HepG2 (cell line): ENCODE measurements at regions not wholly inside any gene's neighbourhood (a gene's known extent, or its start where the extent isn't known, plus 50 kb on each side); places are given as distances from the start of the nearest gene placed in this dataset.

Experiments
- ATAC-seq: fragments of 200-7000 bp; cut with Tn5 transposase; 3 replicates; pipeline ENCODE4 v1.9.1; 2020; ENCODE audit warnings: mild to moderate bottlenecking, moderate library complexity
- BruUV-seq: library from RNA; stranded (reverse); fragments of 400-500 nt; replicated peaks from 2 replicates; lab custom pipeline; 2021; lab: Mats Ljungman, UMichigan
- CTCF ChIA-PET: fragments of 300-600 bp; formaldehyde crosslinking; extraction: SDS; loops from one replicate; lab custom pipeline; 2021; ENCODE audit warnings: low total read pairs, inconsistent platforms, low intra/inter-chr PET ratio; lab: Yijun Ruan, JAX
- POLR2A ChIA-PET: fragments of 350-600 bp; sonication (Branson Sonifier 250); formaldehyde crosslinking; loops from one replicate; lab custom pipeline; 2020; ENCODE audit warnings: antibody characterized with exemption, inconsistent platforms; lab: Yijun Ruan, JAX
- DNase-seq: peaks from one replicate; pipeline ENCODE4 v3.0.0-alpha.2; 2015; ENCODE audit warnings: low spot score
- FAIRE-seq: peaks from 3 replicates; lab custom pipeline; 2011; peaks lifted over from hg19 to GRCh38; lab: Jason Lieb, UNC
- H2AFZ ChIP-seq: one replicate; pipeline ENCODE4 v1.6.1; 2011; ENCODE audit warnings: low read length, inconsistent platforms
- H3K27ac ChIP-seq: fragments of 300-600 bp; 3 replicates; pipeline ENCODE4 v1.8.0; 2011; ENCODE audit warnings: mixed run types, mild to moderate bottlenecking, mixed read lengths, low read length, inconsistent platforms; ENCODE audit not compliant: insufficient read depth; ENCODE audit errors: extremely low read length
- H3K27me3 ChIP-seq, 2 experiments: fragments of 200-600 bp in 1 of 2; 2 replicates in 1 of 2; 3 replicates in 1 of 2; pipeline versions ENCODE4 v1.6.0 to v1.8.0; 2011; ENCODE audit warnings: low read length in 2 of 2, mild to moderate bottlenecking in 2 of 2, moderate library complexity in 2 of 2, inconsistent platforms in 1 of 2; ENCODE audit not compliant: insufficient read depth in 2 of 2, control insufficient read depth in 1 of 2
- H3K36me3 ChIP-seq, 2 experiments: fragments of 200-600 bp in 1 of 2; replicated peaks in 1 of 2; 2 replicates in 1 of 2; 3 replicates in 1 of 2; pipeline versions ENCODE4 v1.5.1 to v1.8.0; 2011; ENCODE audit warnings: low read length in 2 of 2, inconsistent platforms in 1 of 2; ENCODE audit not compliant: insufficient read depth in 2 of 2, control insufficient read depth in 1 of 2
- H3K4me1 ChIP-seq: 2 replicates; pipeline ENCODE4 v1.5.1; 2012; ENCODE audit warnings: low read length, inconsistent platforms; ENCODE audit not compliant: insufficient read depth
- H3K4me2 ChIP-seq: 2 replicates; pipeline ENCODE4 v1.6.0; 2011; ENCODE audit warnings: low read depth, low read length, inconsistent platforms
- H3K4me3 ChIP-seq, 3 experiments: fragments of 200-600 bp in 1 of 3; sonication (generic), shearing (Covaris generic) in 1 of 3; replicated peaks in 1 of 3; 2 replicates each; pipeline ENCODE4 v1.5.1; 2011 to 2016; ENCODE audit warnings: low read length in 3 of 3, inconsistent platforms in 2 of 3, low read depth in 2 of 3, mild to moderate bottlenecking in 2 of 3, control low read depth in 1 of 3, mixed read lengths in 1 of 3; ENCODE audit not compliant: insufficient read depth in 1 of 3
- H3K79me2 ChIP-seq: one replicate; pipeline ENCODE4 v1.6.1; 2011; ENCODE audit warnings: low read length, inconsistent platforms; ENCODE audit not compliant: insufficient read depth
- H3K9ac ChIP-seq: 2 replicates; pipeline ENCODE4 v1.6.0; 2011; ENCODE audit warnings: mild to moderate bottlenecking, low read depth, low read length, inconsistent platforms; ENCODE audit not compliant: insufficient read depth
- H3K9me3 ChIP-seq: 2 replicates; pipeline ENCODE4 v1.5.1; 2012; ENCODE audit warnings: mild to moderate bottlenecking, low read length
- H4K20me1 ChIP-seq: 2 replicates; pipeline ENCODE4 v1.6.0; 2011; ENCODE audit warnings: inconsistent platforms, mild to moderate bottlenecking, low read length, moderate library complexity; ENCODE audit not compliant: insufficient read depth
- HDAC2 ChIP-seq: sonication (generic); formaldehyde crosslinking; IDR thresholded peaks from 2 replicates; pipeline ENCODE4 v1.4.0; 2020; ENCODE audit warnings: missing genetic modification reagents
- MED8 ChIP-seq: sonication (generic); formaldehyde crosslinking; IDR thresholded peaks from 2 replicates; pipeline ENCODE4 v1.8.1; 2023; ENCODE audit warnings: mild to moderate bottlenecking, missing genetic modification reagents; ENCODE audit not compliant: insufficient replicate concordance
- PITX1 ChIP-seq: sonication (generic); formaldehyde crosslinking; IDR thresholded peaks from 2 replicates; pipeline ENCODE4 v1.5.1; 2020; ENCODE audit warnings: mild to moderate bottlenecking, missing genetic modification reagents
- POGK ChIP-seq: sonication (generic); formaldehyde crosslinking; conservative IDR thresholded peaks from 2 replicates; pipeline ENCODE4 v1.8.0; 2022; ENCODE audit warnings: mild to moderate bottlenecking, moderate library complexity, missing genetic modification reagents
- RELA ChIP-seq: sonication (generic); formaldehyde crosslinking; IDR thresholded peaks from 2 replicates; pipeline ENCODE4 v1.4.0; 2020; ENCODE audit warnings: missing genetic modification reagents
- SMAD3 ChIP-seq: sonication (generic); formaldehyde crosslinking; IDR thresholded peaks from 2 replicates; pipeline ENCODE4 v1.4.0; 2020; ENCODE audit warnings: missing genetic modification reagents
- SRSF4 ChIP-seq: fragments of 200-400 bp; formaldehyde crosslinking; IDR thresholded peaks from one replicate; pipeline ENCODE4 v1.6.1; 2018; ENCODE audit warnings: mild to moderate bottlenecking, low read depth, low read length, moderate library complexity; ENCODE audit not compliant: poor library complexity, severe bottlenecking
- TAF1 ChIP-seq: sonication (generic); formaldehyde crosslinking; IDR thresholded peaks from 2 replicates; pipeline ENCODE4 v1.4.0; 2020; ENCODE audit warnings: missing genetic modification reagents
- ZMYM3 ChIP-seq: sonication (generic); formaldehyde crosslinking; IDR thresholded peaks from 2 replicates; pipeline ENCODE4 v1.5.1; 2020; ENCODE audit warnings: mild to moderate bottlenecking, missing genetic modification reagents
- ZNF713 ChIP-seq: sonication (generic); formaldehyde crosslinking; IDR thresholded peaks from 2 replicates; pipeline ENCODE4 v1.4.0; 2020; ENCODE audit warnings: mild to moderate bottlenecking, missing genetic modification reagents
- ZNF784 ChIP-seq: sonication (generic); formaldehyde crosslinking; IDR thresholded peaks from 2 replicates; pipeline ENCODE4 v1.5.1; 2020; ENCODE audit warnings: missing genetic modification reagents, mild to moderate bottlenecking, borderline replicate concordance
- ZNF800 ChIP-seq: sonication (generic); formaldehyde crosslinking; IDR thresholded peaks from 2 replicates; pipeline ENCODE4 v1.4.0; 2020; ENCODE audit warnings: missing genetic modification reagents
- WGBS: methylation state at CpG from one replicate; pipeline ENCODE4 v1.1.6; 2017; ENCODE audit warnings: low lambda C conversion rate; 5-methylcytosine and 5-hydroxymethylcytosine counted together
- in situ Hi-C: cut with HindIII; loops from 2 replicates; pipeline ENCODE4 v1.10.0; 2017; ENCODE audit warnings: low pct_unique_long_range_greater_than_20kb; ENCODE audit not compliant: extremely low pct_ligation_motif_present
- intact Hi-C: fragments of 100-400 bp; cut with micrococcal nuclease; formaldehyde crosslinking; loops from one replicate; pipeline ENCODE4 v1.10.0; 2022; ENCODE audit not compliant: unreplicated experiment

GRCh38 chr1:58849551-58849950, 65.7 kb upstream of the JUN start:
- peaks cover 0 to 8% of the 10 kb centered on the region in 2 experiments; a peak in 4 of 5 replicates for H3K27me3 ChIP-seq
- no peak overlapping the region for H3K9ac ChIP-seq
- no peak for FAIRE-seq
- no peak for TF ChIP-seq RELA (CRISPR knock-in tag)
- TF ChIP-seq SMAD3 (CRISPR knock-in tag), result no peak
- no peak for TF ChIP-seq POGK (CRISPR knock-in tag)
- no peak for TF ChIP-seq ZNF784 (CRISPR knock-in tag)
- TF ChIP-seq PITX1, result no peak
- TF ChIP-seq TAF1 (CRISPR knock-in tag), result no peak
- no peak overlapping the region for H3K4me2 ChIP-seq
- H3K4me1 ChIP-seq, result peaks cover 42% of the 10 kb centered on the region
- in situ Hi-C loops (no loop called here), intact Hi-C loops (no loop called here)
- no peaks in the 10 kb centered on the region for H3K36me3 ChIP-seq
- 6% methylated on average over 2 of the region's 2 CpGs for WGBS
- no peak overlapping the region for H3K27ac ChIP-seq
- POLR2A ChIA-PET, result no interaction called here
- BruUV-seq, result no TSS peak
- no peaks in the 10 kb centered on the region for H3K9me3 ChIP-seq
- no peak for DNase-seq
- no peak overlapping the region for H3K4me3 ChIP-seq
- H4K20me1 ChIP-seq, result no peaks in the 10 kb centered on the region
- no peak overlapping the region for H2AFZ ChIP-seq
- CTCF ChIA-PET, result no interaction called here
- H3K79me2 ChIP-seq, result no peaks in the 10 kb centered on the region
- ATAC-seq, result no peak

- intact Hi-C loops (no loop called here), in situ Hi-C loops (no loop called here)
- BruUV-seq, result no TSS peak
- no peak overlapping the region for H3K27ac ChIP-seq
- ATAC-seq (no peak), FAIRE-seq (no peak), DNase-seq (no peak)
- no peaks in the 10 kb centered on the region for H3K36me3 ChIP-seq
- no peak overlapping the region for H2AFZ ChIP-seq
- ChIA-PET CTCF (no interaction called here), POLR2A (no interaction called here)
- H3K9ac ChIP-seq, result no peak overlapping the region
- peaks cover 0 to 8% of the 10 kb centered on the region in 2 experiments; a peak in 4 of 5 replicates for H3K27me3 ChIP-seq
- H3K79me2 ChIP-seq, result no peaks in the 10 kb centered on the region
- H3K4me3 ChIP-seq, result no peak overlapping the region
- no peak overlapping the region for H3K4me2 ChIP-seq
- H3K9me3 ChIP-seq, result no peaks in the 10 kb centered on the region
- no peaks in the 10 kb centered on the region for H4K20me1 ChIP-seq
- peaks cover 53% of the 10 kb centered on the region for H3K4me1 ChIP-seq
- no peak for TF ChIP-seq ZNF713 (CRISPR knock-in tag)
- TF ChIP-seq ZMYM3 (CRISPR knock-in tag), result no peak
- no peak for TF ChIP-seq ZNF800 (CRISPR knock-in tag)
- TF ChIP-seq HDAC2 (CRISPR knock-in tag), result no peak
- no peak for TF ChIP-seq SRSF4
- TF ChIP-seq MED8 (CRISPR knock-in tag), result no peak
Observed at GRCh38 chr1:58850636-58851035, 66.8 kb upstream of the JUN start.
